Peyer's patch (tissue), 4 donors: ENCODE measurements at regions not wholly inside any gene's neighbourhood (a gene's known extent, or its start where the extent isn't known, plus 50 kb on each side); places are given as distances from the start of the nearest gene placed in this dataset.

ENCODE experiments used
- POLR2A ChIP-seq, 2 donors: fragments of 450-650 bp; IDR thresholded peaks; one replicate each; pipeline ENCODE4 v1.5.1; 2017; ENCODE audit warnings: antibody characterized with exemption in 2 of 2, mild to moderate bottlenecking in 2 of 2, moderate library complexity in 2 of 2
- TF ChIP-seq, protein P1 (sequence below), 6 experiments: fragments of 450-650 bp in 4 of 6; fragments of 200-600 bp in 2 of 6; sonication (generic) in 1 of 6; IDR thresholded peaks; one replicate each; pipeline ENCODE4 v1.5.1; 2017 to 2019; ENCODE audit warnings: antibody characterized with exemption in 6 of 6, mild to moderate bottlenecking in 3 of 6, moderate library complexity in 1 of 6

GRCh38 chr16:54746596-54746995 is 184.1 kb upstream of the IRX5 start:
- TF ChIP-seq, protein P1, sequence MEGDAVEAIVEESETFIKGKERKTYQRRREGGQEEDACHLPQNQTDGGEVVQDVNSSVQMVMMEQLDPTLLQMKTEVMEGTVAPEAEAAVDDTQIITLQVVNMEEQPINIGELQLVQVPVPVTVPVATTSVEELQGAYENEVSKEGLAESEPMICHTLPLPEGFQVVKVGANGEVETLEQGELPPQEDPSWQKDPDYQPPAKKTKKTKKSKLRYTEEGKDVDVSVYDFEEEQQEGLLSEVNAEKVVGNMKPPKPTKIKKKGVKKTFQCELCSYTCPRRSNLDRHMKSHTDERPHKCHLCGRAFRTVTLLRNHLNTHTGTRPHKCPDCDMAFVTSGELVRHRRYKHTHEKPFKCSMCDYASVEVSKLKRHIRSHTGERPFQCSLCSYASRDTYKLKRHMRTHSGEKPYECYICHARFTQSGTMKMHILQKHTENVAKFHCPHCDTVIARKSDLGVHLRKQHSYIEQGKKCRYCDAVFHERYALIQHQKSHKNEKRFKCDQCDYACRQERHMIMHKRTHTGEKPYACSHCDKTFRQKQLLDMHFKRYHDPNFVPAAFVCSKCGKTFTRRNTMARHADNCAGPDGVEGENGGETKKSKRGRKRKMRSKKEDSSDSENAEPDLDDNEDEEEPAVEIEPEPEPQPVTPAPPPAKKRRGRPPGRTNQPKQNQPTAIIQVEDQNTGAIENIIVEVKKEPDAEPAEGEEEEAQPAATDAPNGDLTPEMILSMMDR (IDR thresholded peaks at IDR 0.05), result no peak
- TF ChIP-seq POLR2A (IDR thresholded peaks at IDR 0.05), result no peak
